ENCODE measurements at regions not wholly inside any gene's neighbourhood (a gene's known extent, or its start where the extent isn't known, plus 50 kb on each side); places are given as distances from the start of the nearest gene placed in this dataset.
A peak's percentile ranks its signal among the peaks of the same experiment; 100 is the strongest.

DNA sequence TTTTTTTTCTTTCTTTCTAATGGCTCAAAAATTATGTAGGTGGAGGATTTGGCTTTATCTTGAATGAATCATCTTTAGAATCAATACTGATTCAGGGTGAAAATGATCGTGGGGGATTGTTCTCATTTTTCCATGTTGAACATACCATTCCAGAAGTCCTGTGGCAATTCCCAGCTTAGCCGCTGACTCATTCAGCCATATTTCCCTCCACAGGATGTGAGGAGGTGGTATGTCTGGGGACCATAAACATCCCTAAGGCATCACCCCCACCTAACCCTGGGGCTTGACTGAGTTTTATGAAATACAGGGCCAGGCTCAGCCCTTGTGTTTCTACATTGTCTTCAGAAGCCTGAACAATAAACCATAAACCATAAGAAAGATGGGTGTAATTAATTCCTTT lies 92.7 kb upstream of the FN1 start (continued):
- TF ChIP-seq, protein P1, sequence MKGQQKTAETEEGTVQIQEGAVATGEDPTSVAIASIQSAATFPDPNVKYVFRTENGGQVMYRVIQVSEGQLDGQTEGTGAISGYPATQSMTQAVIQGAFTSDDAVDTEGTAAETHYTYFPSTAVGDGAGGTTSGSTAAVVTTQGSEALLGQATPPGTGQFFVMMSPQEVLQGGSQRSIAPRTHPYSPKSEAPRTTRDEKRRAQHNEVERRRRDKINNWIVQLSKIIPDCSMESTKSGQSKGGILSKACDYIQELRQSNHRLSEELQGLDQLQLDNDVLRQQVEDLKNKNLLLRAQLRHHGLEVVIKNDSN (IDR thresholded peaks at IDR 0.05; ENCODE audit: borderline replicate concordance, low read depth): no peak
- TF ChIP-seq MXI1 (IDR thresholded peaks at IDR 0.05; ENCODE audit: low read depth, low read length) (no peak), JUND (IDR thresholded peaks at IDR 0.05) (peak; percentile 86), FOXM1 (IDR thresholded peaks at IDR 0.05; ENCODE audit: low read depth) (no peak; the same call in 1 of the 2 replicates), FOSL2 (IDR thresholded peaks at IDR 0.05; ENCODE audit: borderline replicate concordance, low read depth) (peak; percentile 94)
- TF ChIP-seq, protein P2, sequence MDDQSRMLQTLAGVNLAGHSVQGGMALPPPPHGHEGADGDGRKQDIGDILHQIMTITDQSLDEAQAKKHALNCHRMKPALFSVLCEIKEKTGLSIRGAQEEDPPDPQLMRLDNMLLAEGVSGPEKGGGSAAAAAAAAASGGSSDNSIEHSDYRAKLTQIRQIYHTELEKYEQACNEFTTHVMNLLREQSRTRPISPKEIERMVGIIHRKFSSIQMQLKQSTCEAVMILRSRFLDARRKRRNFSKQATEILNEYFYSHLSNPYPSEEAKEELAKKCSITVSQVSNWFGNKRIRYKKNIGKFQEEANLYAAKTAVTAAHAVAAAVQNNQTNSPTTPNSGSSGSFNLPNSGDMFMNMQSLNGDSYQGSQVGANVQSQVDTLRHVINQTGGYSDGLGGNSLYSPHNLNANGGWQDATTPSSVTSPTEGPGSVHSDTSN (IDR thresholded peaks at IDR 0.05): peak; percentile 65; the same call in 1 of the 2 replicates

DNA sequence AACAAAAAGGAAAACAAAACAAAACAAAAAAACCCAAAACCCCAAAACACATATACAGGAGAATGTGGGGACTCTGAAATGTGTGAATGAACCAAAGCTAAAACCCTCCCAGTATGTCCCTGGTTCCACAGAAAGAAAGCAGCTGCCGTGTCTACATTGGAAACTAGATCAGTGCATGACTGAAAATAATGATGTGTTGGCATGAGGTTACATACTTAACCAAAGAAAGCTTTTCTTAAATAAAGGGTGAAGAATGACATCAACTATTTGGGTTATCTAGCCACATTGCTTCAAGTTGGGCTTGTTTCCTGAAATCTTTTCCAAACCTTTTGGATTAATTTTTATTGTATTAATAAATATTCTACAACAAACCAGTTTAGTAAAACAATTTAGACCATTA lies 91.9 kb upstream of the FN1 start:
- Histone ChIP-seq H3F3A (replicated peaks; ENCODE audit: insufficient read depth) (peaks cover 42% of the 10 kb centered on the region), H3K36me3 (replicated peaks in 1 of 2; ENCODE audit: control insufficient read depth in 1 of 2, insufficient read depth in 2 of 2, low read length in 1 of 2) (no peaks in the 10 kb centered on the region), H3K79me2 (ENCODE audit: insufficient read depth) (no peaks in the 10 kb centered on the region), H3K4me3 (ENCODE audit: low read depth in 2 of 2, low read length in 1 of 2) (no peak overlapping the region), H3K4me1 (ENCODE audit: control insufficient read depth in 1 of 2, insufficient read depth in 2 of 2, low read depth in 1 of 2, low read length in 1 of 2) (peaks cover 0 to 34% of the 10 kb centered on the region in 2 experiments; a peak in 3 of 4 replicates), H3K9me2 (no peaks in the 10 kb centered on the region), H3K27ac (ENCODE audit: low read depth in 2 of 2, low read length in 1 of 2) (peak overlapping the region in 1 of 2 experiments; percentile 98; a peak in 3 of 4 replicates), H4K20me1 (ENCODE audit: insufficient read depth) (no peaks in the 10 kb centered on the region), H3K9ac (peak overlapping the region; percentile 58; the same call in 1 of the 2 replicates), H2AFZ (ENCODE audit: low read depth) (peak overlapping the region; percentile 78), H3K27me3 (ENCODE audit: insufficient read depth) (no peaks in the 10 kb centered on the region), H3K4me2 (no peak overlapping the region; the same call in 1 of the 2 replicates), H3K9me3 (no peaks in the 10 kb centered on the region)
- ChIA-PET POLR2A (no interaction called here), CTCF (no interaction called here)
- 85% methylated on average over 1 of the region's 1 CpG for WGBS (ENCODE audit: low lambda C conversion rate)
- TF ChIP-seq TAF1 (IDR thresholded peaks at IDR 0.05; ENCODE audit: borderline replicate concordance, low read depth, low read length) (no peak), NRF1 (IDR thresholded peaks at IDR 0.05; ENCODE audit: low read depth, low read length) (no peak), POLR2AphosphoS5 (IDR thresholded peaks at IDR 0.05; ENCODE audit: low read depth, low read length) (no peak), MEF2A (IDR thresholded peaks at IDR 0.05; ENCODE audit: borderline replicate concordance, low read depth) (no peak), GABPA (IDR thresholded peaks at IDR 0.05; ENCODE audit: low read depth) (no peak), FOXJ3 (CRISPR knock-in tag; IDR thresholded peaks at IDR 0.05) (no peak), ELF1 (IDR thresholded peaks at IDR 0.05) (no peak), JUND (IDR thresholded peaks at IDR 0.05) (no peak), SMC3 (IDR thresholded peaks at IDR 0.05; ENCODE audit: low read depth, low read length) (no peak), RFX5 (IDR thresholded peaks at IDR 0.05; ENCODE audit: low read length) (no peak), FOXM1 (IDR thresholded peaks at IDR 0.05; ENCODE audit: low read depth) (no peak), NFIC (IDR thresholded peaks at IDR 0.05; ENCODE audit: borderline replicate concordance) (no peak), SIN3A (IDR thresholded peaks at IDR 0.05; ENCODE audit: borderline replicate concordance, low read depth, low read length) (no peak), MXI1 (IDR thresholded peaks at IDR 0.05; ENCODE audit: low read depth, low read length) (no peak), FOSL2 (IDR thresholded peaks at IDR 0.05; ENCODE audit: borderline replicate concordance, low read depth) (no peak), CHD2 (IDR thresholded peaks at IDR 0.05; ENCODE audit: low read length, partially characterized antibody) (no peak)
- TF ChIP-seq, protein P2 (IDR thresholded peaks at IDR 0.05): no peak
- TF ChIP-seq, protein P3, sequence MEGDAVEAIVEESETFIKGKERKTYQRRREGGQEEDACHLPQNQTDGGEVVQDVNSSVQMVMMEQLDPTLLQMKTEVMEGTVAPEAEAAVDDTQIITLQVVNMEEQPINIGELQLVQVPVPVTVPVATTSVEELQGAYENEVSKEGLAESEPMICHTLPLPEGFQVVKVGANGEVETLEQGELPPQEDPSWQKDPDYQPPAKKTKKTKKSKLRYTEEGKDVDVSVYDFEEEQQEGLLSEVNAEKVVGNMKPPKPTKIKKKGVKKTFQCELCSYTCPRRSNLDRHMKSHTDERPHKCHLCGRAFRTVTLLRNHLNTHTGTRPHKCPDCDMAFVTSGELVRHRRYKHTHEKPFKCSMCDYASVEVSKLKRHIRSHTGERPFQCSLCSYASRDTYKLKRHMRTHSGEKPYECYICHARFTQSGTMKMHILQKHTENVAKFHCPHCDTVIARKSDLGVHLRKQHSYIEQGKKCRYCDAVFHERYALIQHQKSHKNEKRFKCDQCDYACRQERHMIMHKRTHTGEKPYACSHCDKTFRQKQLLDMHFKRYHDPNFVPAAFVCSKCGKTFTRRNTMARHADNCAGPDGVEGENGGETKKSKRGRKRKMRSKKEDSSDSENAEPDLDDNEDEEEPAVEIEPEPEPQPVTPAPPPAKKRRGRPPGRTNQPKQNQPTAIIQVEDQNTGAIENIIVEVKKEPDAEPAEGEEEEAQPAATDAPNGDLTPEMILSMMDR (IDR thresholded peaks at IDR 0.05): no peak
- TF ChIP-seq, protein P4, sequence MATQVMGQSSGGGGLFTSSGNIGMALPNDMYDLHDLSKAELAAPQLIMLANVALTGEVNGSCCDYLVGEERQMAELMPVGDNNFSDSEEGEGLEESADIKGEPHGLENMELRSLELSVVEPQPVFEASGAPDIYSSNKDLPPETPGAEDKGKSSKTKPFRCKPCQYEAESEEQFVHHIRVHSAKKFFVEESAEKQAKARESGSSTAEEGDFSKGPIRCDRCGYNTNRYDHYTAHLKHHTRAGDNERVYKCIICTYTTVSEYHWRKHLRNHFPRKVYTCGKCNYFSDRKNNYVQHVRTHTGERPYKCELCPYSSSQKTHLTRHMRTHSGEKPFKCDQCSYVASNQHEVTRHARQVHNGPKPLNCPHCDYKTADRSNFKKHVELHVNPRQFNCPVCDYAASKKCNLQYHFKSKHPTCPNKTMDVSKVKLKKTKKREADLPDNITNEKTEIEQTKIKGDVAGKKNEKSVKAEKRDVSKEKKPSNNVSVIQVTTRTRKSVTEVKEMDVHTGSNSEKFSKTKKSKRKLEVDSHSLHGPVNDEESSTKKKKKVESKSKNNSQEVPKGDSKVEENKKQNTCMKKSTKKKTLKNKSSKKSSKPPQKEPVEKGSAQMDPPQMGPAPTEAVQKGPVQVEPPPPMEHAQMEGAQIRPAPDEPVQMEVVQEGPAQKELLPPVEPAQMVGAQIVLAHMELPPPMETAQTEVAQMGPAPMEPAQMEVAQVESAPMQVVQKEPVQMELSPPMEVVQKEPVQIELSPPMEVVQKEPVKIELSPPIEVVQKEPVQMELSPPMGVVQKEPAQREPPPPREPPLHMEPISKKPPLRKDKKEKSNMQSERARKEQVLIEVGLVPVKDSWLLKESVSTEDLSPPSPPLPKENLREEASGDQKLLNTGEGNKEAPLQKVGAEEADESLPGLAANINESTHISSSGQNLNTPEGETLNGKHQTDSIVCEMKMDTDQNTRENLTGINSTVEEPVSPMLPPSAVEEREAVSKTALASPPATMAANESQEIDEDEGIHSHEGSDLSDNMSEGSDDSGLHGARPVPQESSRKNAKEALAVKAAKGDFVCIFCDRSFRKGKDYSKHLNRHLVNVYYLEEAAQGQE (IDR thresholded peaks at IDR 0.05; ENCODE audit: low read depth, low read length): no peak
- DNase-seq: no peak

Measured in SK-N-SH (cell line).